ENCODE measurements at regions not wholly inside any gene's neighbourhood (a gene's known extent, or its start where the extent isn't known, plus 50 kb on each side); places are given as distances from the start of the nearest gene placed in this dataset.

DNA sequence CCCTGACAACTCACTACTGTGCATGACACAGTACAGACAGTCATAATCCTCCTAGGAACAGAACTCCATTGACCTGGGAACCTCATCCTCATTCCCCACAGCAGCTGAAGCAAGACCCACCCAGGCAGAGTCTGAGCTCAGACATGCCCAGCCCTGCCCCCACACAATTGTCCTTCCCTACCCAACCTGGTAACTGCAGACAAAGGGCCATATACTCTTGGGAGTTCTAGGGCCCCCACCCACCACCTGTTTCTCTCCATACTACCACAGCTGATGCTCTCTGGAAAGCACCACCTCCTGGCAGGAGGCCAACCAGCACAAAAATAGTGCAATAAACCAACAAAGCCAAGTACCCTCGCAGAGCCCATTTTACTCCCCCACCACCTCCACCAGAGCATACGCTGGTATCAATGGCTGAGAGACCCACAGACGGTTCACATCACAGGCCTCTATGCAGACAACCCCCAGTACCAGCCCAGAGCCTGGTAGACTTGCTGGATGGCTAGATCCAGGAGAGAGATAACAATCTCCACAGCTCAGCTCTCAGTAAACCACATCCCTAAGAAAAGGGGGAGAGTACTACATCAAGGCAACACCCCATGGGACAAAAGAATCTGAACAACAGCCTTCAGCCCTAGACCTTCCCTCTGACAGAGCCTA lies 159.7 kb upstream of the CXADR start:
- no peaks in the 10 kb centered on the region for H3K9me3 ChIP-seq (ENCODE audit: low read depth)
- H3K4me1 ChIP-seq (ENCODE audit: low read depth), result no peaks in the 10 kb centered on the region
- DNase-seq (ENCODE audit: low read depth in 1 of 2, low spot score in 1 of 2), result no peak
- no peak overlapping the region for H3K27ac ChIP-seq
- H3K4me3 ChIP-seq, result no peak overlapping the region
- TF ChIP-seq, protein P1, sequence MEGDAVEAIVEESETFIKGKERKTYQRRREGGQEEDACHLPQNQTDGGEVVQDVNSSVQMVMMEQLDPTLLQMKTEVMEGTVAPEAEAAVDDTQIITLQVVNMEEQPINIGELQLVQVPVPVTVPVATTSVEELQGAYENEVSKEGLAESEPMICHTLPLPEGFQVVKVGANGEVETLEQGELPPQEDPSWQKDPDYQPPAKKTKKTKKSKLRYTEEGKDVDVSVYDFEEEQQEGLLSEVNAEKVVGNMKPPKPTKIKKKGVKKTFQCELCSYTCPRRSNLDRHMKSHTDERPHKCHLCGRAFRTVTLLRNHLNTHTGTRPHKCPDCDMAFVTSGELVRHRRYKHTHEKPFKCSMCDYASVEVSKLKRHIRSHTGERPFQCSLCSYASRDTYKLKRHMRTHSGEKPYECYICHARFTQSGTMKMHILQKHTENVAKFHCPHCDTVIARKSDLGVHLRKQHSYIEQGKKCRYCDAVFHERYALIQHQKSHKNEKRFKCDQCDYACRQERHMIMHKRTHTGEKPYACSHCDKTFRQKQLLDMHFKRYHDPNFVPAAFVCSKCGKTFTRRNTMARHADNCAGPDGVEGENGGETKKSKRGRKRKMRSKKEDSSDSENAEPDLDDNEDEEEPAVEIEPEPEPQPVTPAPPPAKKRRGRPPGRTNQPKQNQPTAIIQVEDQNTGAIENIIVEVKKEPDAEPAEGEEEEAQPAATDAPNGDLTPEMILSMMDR (IDR thresholded peaks at IDR 0.05; ENCODE audit: low read depth, low read length), result no peak
- H3K27me3 ChIP-seq, result no peaks in the 10 kb centered on the region
- H3K36me3 ChIP-seq, result no peaks in the 10 kb centered on the region

DNA sequence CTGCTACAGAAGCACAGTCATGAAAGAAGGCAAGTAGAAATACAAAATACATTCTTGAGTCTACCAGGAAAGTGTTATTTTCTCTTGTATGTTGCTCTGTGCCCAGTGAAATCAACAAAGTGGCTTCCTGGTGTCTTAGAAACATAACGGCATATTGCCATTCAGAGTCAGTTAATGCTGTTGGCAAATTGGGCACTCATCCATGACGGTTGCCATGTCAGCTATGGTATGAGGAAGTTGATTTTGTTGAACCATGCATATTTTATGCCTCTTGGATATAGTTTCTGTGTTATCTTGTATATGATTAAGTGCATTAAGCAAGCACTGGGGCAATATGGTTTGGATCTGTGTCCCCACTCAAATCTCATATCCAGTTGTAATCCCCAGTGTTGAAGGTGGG lies 153.1 kb upstream of the CXADR start:
- H3K4me1 ChIP-seq (ENCODE audit: low read depth), result no peaks in the 10 kb centered on the region
- H3K27me3 ChIP-seq, result no peaks in the 10 kb centered on the region
- no peaks in the 10 kb centered on the region for H3K9me3 ChIP-seq (ENCODE audit: low read depth)
- no peak overlapping the region for H3K4me3 ChIP-seq
- no peaks in the 10 kb centered on the region for H3K36me3 ChIP-seq
- DNase-seq (ENCODE audit: low read depth in 1 of 2, low spot score in 1 of 2), result no peak
- TF ChIP-seq, protein P1 (IDR thresholded peaks at IDR 0.05; ENCODE audit: low read depth, low read length), result no peak
- H3K27ac ChIP-seq, result no peak overlapping the region

DNA sequence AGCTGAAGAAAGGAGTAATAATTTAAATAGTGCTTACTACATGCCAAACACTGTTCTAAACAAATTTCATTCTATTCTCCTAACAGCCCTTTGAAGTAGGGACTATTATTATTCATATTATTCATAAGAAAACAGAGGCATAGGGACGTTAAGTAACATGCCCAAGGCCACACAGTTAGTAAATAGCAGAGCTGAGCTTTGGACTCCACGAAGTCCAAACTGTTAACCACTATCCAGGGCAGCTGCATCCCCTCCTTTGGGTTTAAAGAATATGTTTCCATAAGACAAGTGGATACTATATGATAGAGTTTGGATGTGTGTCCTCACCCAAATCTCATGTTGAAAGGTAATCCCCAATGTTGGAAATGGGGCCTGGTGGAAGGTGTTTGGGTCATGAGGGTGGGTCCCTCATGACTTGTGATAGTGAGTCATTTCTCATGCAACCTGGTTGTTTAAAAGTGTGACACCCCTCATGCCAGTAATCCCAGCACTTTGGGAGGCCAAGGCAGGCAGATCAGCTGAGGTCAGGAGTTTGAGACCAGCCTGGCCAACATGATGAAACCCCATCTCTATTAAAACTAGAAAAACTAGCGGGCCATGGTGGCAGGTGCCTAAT lies 144.0 kb upstream of the CXADR start:
- Histone ChIP-seq H3K27me3 (no peaks in the 10 kb centered on the region), H3K4me1 (ENCODE audit: low read depth) (no peaks in the 10 kb centered on the region), H3K4me3 (no peak overlapping the region), H3K36me3 (no peaks in the 10 kb centered on the region), H3K27ac (no peak overlapping the region), H3K9me3 (ENCODE audit: low read depth) (no peaks in the 10 kb centered on the region)
- TF ChIP-seq, protein P1 (IDR thresholded peaks at IDR 0.05; ENCODE audit: low read depth, low read length), result no peak
- DNase-seq (ENCODE audit: low read depth in 1 of 2, low spot score in 1 of 2), result no peak

DNA sequence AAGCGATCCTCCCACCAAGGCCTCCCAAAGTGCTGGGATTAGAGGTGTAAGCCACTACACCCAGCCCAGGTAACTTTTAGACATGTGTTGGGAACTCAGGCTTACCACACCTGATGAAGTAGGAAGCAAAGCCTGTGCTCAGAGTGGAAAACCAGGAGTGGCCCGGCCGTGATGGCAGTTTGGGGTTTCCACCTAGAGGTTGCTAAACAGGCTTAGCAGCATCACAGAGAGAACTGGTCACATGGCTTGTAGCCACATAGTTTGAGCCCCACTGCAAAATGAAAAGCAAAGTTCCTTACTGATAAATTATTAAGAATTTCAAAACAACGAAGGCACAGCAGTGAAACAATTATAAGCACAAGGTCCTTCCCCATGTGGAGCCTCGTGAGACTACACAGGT lies 142.6 kb upstream of the CXADR start:
- no peaks in the 10 kb centered on the region for H3K4me1 ChIP-seq (ENCODE audit: low read depth)
- no peaks in the 10 kb centered on the region for H3K9me3 ChIP-seq (ENCODE audit: low read depth)
- DNase-seq (ENCODE audit: low read depth in 1 of 2, low spot score in 1 of 2), result no peak
- TF ChIP-seq, protein P1 (IDR thresholded peaks at IDR 0.05; ENCODE audit: low read depth, low read length), result no peak
- no peak overlapping the region for H3K27ac ChIP-seq
- H3K27me3 ChIP-seq, result no peaks in the 10 kb centered on the region
- H3K4me3 ChIP-seq, result no peak overlapping the region
- H3K36me3 ChIP-seq, result no peaks in the 10 kb centered on the region

DNA sequence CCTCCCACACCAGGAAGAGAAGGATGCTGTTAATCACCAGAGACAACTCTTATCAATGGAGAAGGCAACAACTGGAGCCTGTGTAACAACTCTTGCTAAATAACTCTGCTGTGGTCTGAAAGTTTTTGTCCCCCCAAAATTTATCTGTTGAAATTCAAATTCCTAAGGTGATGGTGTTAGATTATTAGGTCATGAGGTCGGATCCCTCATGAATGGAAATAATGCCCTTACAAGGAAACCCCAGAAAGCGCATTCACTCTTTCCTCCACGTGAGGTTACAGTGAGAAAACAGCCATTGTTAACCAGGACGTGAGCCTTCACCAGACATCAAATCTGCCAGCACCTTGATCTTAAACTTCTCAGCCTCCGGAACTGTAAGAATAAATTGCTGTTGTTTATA lies 141.9 kb upstream of the CXADR start:
- Histone ChIP-seq H3K9me3 (ENCODE audit: low read depth) (no peaks in the 10 kb centered on the region), H3K4me1 (ENCODE audit: low read depth) (no peaks in the 10 kb centered on the region), H3K27me3 (no peaks in the 10 kb centered on the region), H3K27ac (no peak overlapping the region), H3K36me3 (no peaks in the 10 kb centered on the region), H3K4me3 (no peak overlapping the region)
- TF ChIP-seq, protein P1 (IDR thresholded peaks at IDR 0.05; ENCODE audit: low read depth, low read length), result no peak
- no peak for DNase-seq (ENCODE audit: low read depth in 1 of 2, low spot score in 1 of 2)
